ENCODE measurements at regions not wholly inside any gene's neighbourhood (a gene's known extent, or its start where the extent isn't known, plus 50 kb on each side); places are given as distances from the start of the nearest gene placed in this dataset.

GRCh38 chr9:119487118-119487827 lies 118.0 kb upstream of the BRINP1 start:
- no peak for DNase-seq (ENCODE audit: low spot score)

- DNase-seq (ENCODE audit: low spot score) = no peak
Measured at GRCh38 chr9:119483153-119483552, 113.9 kb upstream of the BRINP1 start.

GRCh38 chr9:119477197-119477596 lies 108.0 kb upstream of the BRINP1 start:
- DNase-seq (ENCODE audit: low spot score) = no peak

- no peak for DNase-seq (ENCODE audit: low spot score)
Measured at GRCh38 chr9:119458068-119458467, 88.8 kb upstream of the BRINP1 start.

GRCh38 chr9:119453980-119454379 lies 84.7 kb upstream of the BRINP1 start:
- DNase-seq (ENCODE audit: low spot score) = no peak

GRCh38 chr9:119453490-119453911 lies 84.3 kb upstream of the BRINP1 start:
- no peak for DNase-seq (ENCODE audit: low spot score)

- no peak for DNase-seq (ENCODE audit: low spot score)
Measured at GRCh38 chr9:119451426-119451825, 82.2 kb upstream of the BRINP1 start.

GRCh38 chr9:119443179-119443578 lies 73.9 kb upstream of the BRINP1 start:
- no peak for DNase-seq (ENCODE audit: low spot score)

- DNase-seq (ENCODE audit: low spot score) = no peak
Measured at GRCh38 chr9:119441832-119442231, 72.6 kb upstream of the BRINP1 start.

GRCh38 chr9:119441338-119441737 lies 72.1 kb upstream of the BRINP1 start:
- DNase-seq (ENCODE audit: low spot score) = no peak

GRCh38 chr9:119436261-119436660 lies 67.0 kb upstream of the BRINP1 start:
- no peak for DNase-seq (ENCODE audit: low spot score)

- DNase-seq (ENCODE audit: low spot score) = no peak
Measured at GRCh38 chr9:119435076-119435475, 65.8 kb upstream of the BRINP1 start.

GRCh38 chr9:119432428-119432827 lies 63.2 kb upstream of the BRINP1 start:
- DNase-seq (ENCODE audit: low spot score) = no peak

- DNase-seq (ENCODE audit: low spot score) = no peak
Measured at GRCh38 chr9:119429302-119429701, 60.1 kb upstream of the BRINP1 start.

GRCh38 chr9:119420231-119420630 lies 51.0 kb upstream of the BRINP1 start:
- DNase-seq (ENCODE audit: low spot score) = no peak
